HG03439 (cell line): ENCODE measurements at regions not wholly inside any gene's neighbourhood (a gene's known extent, or its start where the extent isn't known, plus 50 kb on each side); places are given as distances from the start of the nearest gene placed in this dataset.

Source experiments
- ATAC-seq: cut with Tn5 transposase; IDR thresholded peaks from one replicate; pipeline ENCODE4 v1.9.1; 2021; ENCODE audit warnings: mild to moderate bottlenecking, moderate library complexity; ENCODE audit not compliant: unreplicated experiment

GRCh38 chr3:177979703-177980102 is 556.5 kb upstream of the KCNMB2 start:
- ATAC-seq = no peak

GRCh38 chr3:177981576-177981975 is 554.7 kb upstream of the KCNMB2 start:
- ATAC-seq = no peak

GRCh38 chr3:177982034-177982433 is 554.2 kb upstream of the KCNMB2 start:
- no peak for ATAC-seq

DNA sequence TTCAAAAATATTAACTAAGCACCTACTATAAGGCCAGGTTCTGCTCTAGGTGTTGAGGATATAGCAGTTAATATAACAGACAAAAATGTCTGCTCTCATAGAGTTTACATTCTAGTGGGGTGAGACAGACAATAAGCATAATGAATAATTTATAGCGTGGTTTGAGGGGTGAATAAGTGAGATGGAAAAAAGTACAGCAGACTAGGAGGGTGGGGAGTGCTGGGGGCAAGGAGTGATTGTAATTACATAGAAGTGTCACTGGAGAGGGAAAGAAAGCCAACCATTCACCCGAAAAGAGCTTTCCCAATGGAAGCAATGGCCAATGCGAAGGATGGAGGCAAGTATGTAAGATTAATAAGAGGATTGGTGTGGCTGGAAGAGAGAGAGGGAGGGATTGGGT is 552.9 kb upstream of the KCNMB2 start:
- no peak for ATAC-seq

GRCh38 chr3:177992993-177993970 is 543.0 kb upstream of the KCNMB2 start:
- no peak for ATAC-seq

- ATAC-seq = no peak
Measured at GRCh38 chr3:177994976-177995375, 541.3 kb upstream of the KCNMB2 start.

- no peak for ATAC-seq
Measured at GRCh38 chr3:177995381-177996085, 540.7 kb upstream of the KCNMB2 start.

- peak; percentile 75 for ATAC-seq
Measured at GRCh38 chr3:178001670-178002101, 534.5 kb upstream of the KCNMB2 start.

DNA sequence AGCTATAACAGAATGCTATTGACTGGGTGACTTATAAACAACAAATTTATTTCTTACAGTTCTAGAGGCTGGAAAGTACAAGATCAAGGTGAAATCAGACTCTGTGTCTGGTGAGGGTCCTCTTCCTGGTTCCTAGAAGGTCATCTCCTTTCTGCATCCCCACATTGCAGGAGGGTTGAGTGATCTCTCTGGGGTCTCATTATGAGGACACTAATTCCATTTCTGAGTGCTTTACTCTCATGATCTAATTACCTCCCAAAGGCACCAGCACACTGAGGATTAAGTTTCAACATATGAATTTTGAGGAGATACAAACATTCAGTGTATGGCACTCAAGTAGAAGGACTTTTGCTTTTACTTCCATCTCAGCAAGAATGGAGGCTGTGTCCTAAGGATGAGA is 534.1 kb upstream of the KCNMB2 start:
- ATAC-seq = no peak

DNA sequence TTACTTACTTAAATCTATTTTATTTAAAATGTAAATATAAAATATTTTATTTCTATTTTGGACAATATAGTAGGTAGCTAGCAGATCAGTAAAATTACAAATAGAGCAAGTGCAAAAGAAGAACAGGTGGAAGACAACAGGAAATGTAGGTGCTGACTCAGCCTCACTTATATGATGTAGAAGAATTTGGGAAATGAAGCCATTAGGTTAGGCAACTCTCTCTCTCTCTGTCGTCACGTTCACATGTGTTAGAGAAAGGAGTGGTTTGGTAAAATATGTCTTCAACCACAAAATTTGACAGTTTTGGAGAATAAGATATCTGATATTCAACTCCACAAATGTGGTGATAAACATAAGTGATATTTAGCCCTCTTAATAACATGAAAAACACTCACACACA is 532.5 kb upstream of the KCNMB2 start:
- ATAC-seq = no peak

DNA sequence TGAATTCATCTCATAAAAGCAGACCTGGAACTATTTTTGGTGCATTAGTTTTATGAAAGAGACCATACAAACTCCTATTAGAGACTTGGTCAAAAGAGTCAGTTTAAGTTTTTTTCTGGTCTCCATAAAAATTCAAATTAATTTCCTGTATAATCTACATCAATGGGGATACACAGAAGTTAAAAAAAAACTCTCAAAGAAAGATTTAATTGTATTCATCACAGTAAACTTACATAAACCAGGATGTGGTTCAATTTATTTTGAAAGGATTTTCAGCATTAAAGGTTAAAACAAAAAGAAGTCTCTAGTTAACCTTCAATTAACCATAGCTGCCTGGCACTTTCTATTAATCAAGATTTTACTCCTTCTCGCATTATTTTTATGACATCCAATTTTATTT is 530.3 kb upstream of the KCNMB2 start:
- no peak for ATAC-seq

GRCh38 chr3:178010306-178010705 is 525.9 kb upstream of the KCNMB2 start:
- ATAC-seq = no peak

DNA sequence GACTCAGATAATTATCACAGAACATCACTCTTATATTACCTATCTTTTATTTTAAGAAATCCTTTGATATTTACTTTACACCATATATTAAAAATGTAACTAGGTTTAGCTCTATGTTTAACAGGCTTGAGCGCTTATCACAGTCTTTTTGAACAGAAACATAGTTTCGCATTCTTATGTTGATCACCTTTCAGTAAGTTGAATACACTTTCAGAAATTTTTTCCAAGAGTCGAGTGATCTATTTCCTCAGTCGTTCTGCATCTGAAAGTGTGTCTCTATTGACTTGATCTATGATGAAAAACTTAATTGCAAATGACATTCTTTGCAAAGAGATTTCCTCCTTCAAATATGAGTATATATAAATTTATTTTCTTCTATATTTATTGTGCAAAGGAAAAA is 516.6 kb upstream of the KCNMB2 start:
- ATAC-seq = no peak

DNA sequence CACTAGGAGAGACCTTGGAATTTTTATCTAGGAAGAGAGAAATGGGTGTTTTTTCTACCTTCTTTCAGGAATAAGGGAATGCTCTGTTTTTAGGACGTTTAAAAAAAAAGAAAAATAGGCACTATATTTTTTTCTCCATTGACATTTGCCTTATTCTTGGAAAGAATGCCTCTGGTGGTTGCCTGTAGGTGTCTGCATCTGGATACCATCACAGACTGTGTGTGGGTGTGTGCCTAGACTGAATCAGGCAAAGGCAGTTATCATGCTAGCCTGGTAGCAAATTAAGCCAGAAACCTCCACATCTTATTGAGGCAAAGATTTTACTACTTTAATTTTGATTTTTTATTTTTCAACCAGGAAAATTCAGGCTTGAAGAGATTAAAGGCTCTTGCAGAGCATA is 513.6 kb upstream of the KCNMB2 start:
- ATAC-seq = no peak

DNA sequence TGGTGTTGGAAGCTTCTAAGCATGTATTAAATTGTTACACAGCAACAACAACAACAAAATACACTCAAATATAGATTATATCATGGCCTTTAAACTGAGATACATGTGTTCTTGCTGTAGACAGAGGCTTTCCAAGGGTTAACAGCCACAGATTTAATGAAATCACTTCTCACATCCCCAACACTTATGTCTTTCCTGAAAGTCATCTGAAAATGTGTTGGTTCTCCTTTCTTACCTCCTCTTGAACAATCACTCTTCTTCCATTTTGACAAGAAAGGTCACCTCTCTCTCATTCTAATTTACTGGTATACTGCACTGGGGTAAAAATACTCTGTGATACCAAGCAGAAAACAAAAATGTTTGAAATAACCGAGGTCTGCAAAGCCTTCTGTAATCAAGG is 507.3 kb upstream of the KCNMB2 start:
- no peak for ATAC-seq

DNA sequence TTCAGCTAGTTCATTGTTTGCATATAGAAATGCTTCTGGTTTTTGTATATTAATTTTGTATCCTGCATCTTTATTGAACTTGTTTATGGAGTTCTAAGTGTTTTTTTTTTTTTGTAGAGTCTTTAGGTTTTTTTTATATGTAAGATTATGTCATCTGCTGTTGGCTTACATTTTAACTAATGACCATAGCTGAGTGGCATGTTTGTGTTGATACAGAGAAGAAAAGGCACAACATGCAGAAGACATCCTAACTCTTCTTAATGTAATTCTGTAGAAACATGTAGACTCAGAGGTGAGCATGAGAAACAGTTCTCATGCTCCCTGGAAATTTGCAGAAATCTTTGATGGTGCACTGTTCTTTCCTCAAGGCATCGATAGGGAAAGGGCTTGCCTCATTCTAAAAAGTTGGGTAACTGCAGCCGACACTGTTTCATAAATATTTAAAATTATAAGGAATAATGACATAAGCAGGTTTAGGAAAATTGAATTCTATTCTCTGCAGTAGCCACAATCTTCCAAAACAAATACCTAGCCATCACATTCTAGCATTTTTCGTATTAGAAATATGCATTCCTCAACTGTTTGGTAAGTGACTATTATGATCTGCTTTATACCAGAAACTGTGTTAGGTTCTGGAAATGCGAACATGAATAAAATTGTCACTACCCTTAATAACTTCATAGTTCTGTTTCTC is 499.6 kb upstream of the KCNMB2 start:
- no peak for ATAC-seq

DNA sequence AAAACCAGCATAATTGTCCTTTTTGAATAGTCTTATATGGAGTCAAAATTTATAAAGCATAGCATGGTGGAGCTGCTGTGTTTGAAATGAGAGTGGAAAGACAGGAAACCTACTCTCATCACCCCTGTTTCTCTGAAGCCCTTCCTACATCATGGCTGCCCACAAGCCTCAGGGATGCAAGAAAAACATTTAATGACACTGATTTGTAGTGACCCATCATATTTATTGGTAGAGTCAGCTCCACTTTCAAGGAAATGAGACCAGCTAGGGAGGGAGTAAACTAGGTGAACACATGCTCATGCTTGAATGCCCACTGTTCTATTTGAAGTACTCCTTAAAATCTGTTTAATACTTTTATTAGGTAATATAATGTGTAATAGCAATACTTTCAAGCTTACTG is 494.3 kb upstream of the KCNMB2 start:
- ATAC-seq = no peak

- no peak for ATAC-seq
Measured at GRCh38 chr3:178042376-178042775, 493.9 kb upstream of the KCNMB2 start.

DNA sequence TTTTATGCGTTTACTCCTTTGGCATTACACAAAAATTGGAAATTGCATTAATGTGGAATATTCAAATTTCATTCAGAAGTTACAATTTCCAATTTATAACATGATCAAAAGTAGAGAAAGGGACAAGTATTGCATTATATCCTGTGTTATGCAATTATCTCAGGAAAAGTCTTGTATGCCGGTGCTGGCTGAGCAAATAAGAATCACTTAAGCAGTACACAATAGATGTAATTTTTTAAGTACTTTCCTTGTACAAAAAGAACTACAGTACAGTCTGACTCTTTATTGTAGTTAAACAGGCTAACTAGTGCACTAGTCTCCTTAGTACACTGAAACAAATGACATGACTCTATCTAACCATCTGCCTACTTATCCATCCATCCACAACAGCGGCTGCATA is 493.2 kb upstream of the KCNMB2 start:
- no peak for ATAC-seq

DNA sequence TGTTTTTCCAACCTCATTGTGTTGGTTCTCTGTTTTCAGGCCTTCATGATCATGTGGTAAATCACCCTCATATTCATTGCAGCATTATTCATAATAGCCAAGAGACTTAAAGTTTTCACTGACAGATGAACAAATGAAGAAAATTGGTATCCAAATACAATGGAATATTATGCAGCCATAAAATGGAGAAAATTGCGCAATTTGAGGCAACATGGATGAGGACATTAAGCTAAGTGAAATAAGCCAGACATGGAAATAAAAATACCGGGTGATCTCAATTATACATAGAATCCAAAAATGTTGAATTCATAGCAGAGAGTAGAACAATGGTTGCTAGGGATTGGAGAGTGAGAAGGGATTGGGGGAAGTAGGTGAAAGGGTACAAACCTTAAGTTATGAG is 491.9 kb upstream of the KCNMB2 start:
- ATAC-seq = no peak

- ATAC-seq = no peak
Measured at GRCh38 chr3:178047496-178047895, 488.7 kb upstream of the KCNMB2 start.

DNA sequence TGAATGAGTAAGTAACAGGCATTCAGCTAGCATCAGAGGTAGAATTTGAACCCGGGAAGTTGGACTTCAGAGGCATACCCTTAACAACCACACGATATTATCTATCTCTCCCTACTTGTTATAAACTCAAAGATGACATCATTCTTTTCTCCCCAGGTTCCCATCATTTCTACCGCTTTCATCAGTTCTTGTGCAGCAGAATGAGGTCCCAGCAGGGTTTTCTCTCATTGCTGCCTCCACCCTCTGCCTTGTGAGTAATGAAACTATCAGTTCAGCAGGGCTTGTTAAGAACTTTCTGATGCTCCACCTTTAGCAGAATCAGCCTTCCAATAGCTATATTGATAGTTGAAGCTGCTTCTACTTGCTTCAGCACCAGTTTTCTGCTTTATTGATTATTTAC is 487.5 kb upstream of the KCNMB2 start:
- no peak for ATAC-seq
